IPS-18a (cell line): ENCODE measurements at regions not wholly inside any gene's neighbourhood (a gene's known extent, or its start where the extent isn't known, plus 50 kb on each side); places are given as distances from the start of the nearest gene placed in this dataset.
A peak's percentile ranks its signal among the peaks of the same experiment; 100 is the strongest.

Experiments used
- H3K27ac ChIP-seq: one replicate; pipeline ENCODE4 v1.5.1; 2013; ENCODE audit warnings: low read length
- H3K27me3 ChIP-seq: one replicate; pipeline ENCODE4 v1.6.1; 2013; ENCODE audit warnings: mild to moderate bottlenecking, low read length; ENCODE audit not compliant: control insufficient read depth, insufficient read depth
- H3K36me3 ChIP-seq: one replicate; pipeline ENCODE4 v1.6.1; 2013; ENCODE audit warnings: low read depth, low read length; ENCODE audit not compliant: control insufficient read depth
- H3K4me1 ChIP-seq: one replicate; pipeline ENCODE4 v1.6.1; 2013; ENCODE audit warnings: low read depth, low read length; ENCODE audit not compliant: control insufficient read depth
- H3K4me3 ChIP-seq: one replicate; pipeline ENCODE4 v1.5.1; 2013; ENCODE audit warnings: low read length
- H3K9ac ChIP-seq: one replicate; pipeline ENCODE4 v1.6.1; 2013; ENCODE audit warnings: mild to moderate bottlenecking, low read length, moderate library complexity
- H3K9me3 ChIP-seq: one replicate; pipeline ENCODE4 v1.6.1; 2013; ENCODE audit warnings: low read depth, low read length; ENCODE audit not compliant: control insufficient read depth

DNA sequence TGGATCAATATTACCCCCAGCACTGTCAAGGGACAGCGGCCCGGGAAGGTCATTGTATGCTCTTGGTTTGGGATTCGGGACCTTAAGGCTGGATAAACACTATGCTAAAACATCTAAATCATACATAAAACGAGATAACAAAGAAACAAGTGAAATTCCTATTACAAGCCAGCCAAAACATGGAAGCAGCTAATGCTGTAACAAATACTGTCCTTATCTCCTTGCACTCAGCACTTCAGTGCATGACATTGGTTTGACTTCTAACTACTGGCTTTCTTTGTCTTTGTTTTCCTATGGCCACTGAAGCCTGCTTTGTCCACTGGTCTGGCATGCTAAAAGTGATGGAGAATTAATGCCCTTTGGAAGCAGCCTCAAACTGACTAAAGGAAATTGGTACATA, 516.4 kb upstream of the DPH6 start:
- H3K4me1 ChIP-seq, result no peaks in the 10 kb centered on the region
- no peaks in the 10 kb centered on the region for H3K27me3 ChIP-seq
- H3K4me3 ChIP-seq, result no peak overlapping the region
- H3K9me3 ChIP-seq, result no peaks in the 10 kb centered on the region
- H3K36me3 ChIP-seq, result no peaks in the 10 kb centered on the region
- no peak overlapping the region for H3K27ac ChIP-seq
- no peak overlapping the region for H3K9ac ChIP-seq

DNA sequence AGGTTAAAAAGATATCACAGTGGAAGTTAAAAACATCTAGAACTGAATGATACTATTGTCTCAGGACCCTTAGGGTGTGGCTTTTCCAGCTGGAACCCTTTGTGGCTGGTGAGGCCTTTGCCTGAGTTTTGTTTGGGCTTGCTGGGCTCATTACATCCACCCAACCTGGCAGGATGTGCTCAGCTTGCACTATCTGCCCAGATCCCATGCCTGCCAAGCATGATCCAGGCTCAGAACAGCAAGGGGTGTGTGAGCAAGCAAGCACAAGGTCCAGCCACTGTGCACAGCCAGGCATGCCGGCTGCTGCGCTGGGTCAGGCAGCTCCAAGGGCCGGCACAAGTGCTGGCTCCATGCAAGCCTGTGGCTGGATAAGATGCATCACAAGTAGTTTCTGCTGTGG, 512.7 kb upstream of the CDIN1 start:
- H3K9ac ChIP-seq, result no peak overlapping the region

DNA sequence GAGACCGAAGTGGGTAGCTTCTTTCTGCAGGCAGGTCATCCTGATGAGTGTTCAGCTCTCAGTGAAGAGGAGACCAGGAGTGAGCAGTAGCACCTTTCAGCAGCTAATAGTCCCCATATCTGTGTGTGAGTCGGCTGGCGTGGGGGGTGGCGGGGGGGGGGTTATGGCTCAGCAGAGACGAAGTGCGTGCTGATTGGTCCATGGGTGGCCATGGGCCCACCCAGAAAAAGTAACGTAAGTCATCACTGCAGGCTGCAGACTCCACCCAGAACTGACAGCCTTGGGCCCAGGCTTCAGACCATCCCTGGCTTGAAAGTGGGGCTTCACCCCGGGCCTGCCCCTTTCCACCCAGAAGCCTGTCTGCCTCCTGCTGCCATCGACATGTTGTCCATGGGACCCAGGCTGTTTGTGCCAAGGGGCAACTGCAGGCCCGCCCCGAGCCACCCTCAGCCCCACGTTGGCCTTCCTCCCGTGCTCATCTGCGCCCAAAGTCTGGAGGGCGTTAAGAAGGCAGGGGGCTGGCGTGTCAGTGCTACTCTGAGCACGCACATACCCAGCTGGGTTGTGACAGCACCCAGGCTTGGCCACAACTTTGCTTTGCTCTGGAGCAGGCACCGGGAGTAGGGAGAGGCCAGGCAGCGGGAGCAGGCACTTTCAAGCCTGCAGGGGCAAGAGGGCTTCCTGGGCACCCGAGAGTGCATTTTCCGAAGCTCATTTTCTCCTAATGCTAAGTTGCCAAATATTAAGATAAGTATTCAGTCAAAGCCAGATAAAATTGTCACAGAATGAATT, 511.7 kb upstream of the CDIN1 start:
- Histone ChIP-seq H3K36me3 (no peaks in the 10 kb centered on the region), H3K27ac (no peak overlapping the region), H3K27me3 (no peaks in the 10 kb centered on the region), H3K9me3 (no peaks in the 10 kb centered on the region), H3K9ac (no peak overlapping the region), H3K4me3 (no peak overlapping the region), H3K4me1 (no peaks in the 10 kb centered on the region)

More for the DNA sequence above, 512.7 kb upstream of the CDIN1 start:
- H3K4me3 ChIP-seq, result no peak overlapping the region
- no peaks in the 10 kb centered on the region for H3K36me3 ChIP-seq
- H3K9me3 ChIP-seq, result no peaks in the 10 kb centered on the region
- H3K27ac ChIP-seq, result no peak overlapping the region
- no peaks in the 10 kb centered on the region for H3K27me3 ChIP-seq
- no peaks in the 10 kb centered on the region for H3K4me1 ChIP-seq

DNA sequence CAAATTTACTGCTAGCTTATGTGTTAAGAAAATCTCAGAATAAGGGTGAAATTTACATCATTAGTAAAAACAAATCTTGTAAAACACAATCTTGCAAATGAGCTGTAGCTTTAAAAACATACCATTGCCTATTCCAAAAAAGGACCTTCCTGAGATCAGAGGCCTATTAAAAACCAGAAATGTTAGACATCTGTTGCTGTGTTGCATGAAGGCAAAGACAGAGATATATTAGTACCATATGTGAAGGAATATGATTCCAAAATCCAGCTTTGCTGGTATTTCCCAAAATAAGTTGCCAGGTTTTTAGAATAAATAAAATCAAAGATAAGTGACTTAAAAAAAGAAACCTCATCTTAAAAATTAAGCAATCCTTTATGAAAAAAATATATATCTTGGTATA, 504.1 kb upstream of the CDIN1 start:
- no peak overlapping the region for H3K9ac ChIP-seq
- no peaks in the 10 kb centered on the region for H3K9me3 ChIP-seq
- no peaks in the 10 kb centered on the region for H3K4me1 ChIP-seq
- no peaks in the 10 kb centered on the region for H3K27me3 ChIP-seq
- no peak overlapping the region for H3K27ac ChIP-seq
- H3K4me3 ChIP-seq, result no peak overlapping the region
- H3K36me3 ChIP-seq, result no peaks in the 10 kb centered on the region

DNA sequence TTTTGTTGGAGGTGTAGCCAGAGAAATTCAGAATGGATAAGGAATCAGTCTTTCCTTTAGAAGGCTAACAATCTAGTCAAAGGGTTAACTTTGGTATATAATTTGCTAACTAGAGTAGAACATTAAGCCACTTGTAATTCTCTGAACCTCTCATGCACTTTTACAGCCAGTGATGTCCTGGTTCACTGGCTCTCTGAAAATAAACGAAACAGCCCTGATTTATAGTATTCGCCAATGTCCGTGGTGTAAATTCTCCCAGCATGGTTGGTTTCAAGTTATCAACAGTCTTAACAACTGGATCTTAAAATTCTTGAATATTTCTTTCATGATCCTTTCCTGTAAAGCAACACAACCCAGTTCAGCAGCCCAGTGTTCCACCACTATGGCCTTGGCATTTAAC, 500.4 kb upstream of the CDIN1 start:
- Histone ChIP-seq H3K36me3 (no peaks in the 10 kb centered on the region), H3K4me3 (no peak overlapping the region), H3K4me1 (no peaks in the 10 kb centered on the region), H3K9me3 (peaks cover 12% of the 10 kb centered on the region), H3K27ac (no peak overlapping the region), H3K27me3 (no peaks in the 10 kb centered on the region), H3K9ac (no peak overlapping the region)

DNA sequence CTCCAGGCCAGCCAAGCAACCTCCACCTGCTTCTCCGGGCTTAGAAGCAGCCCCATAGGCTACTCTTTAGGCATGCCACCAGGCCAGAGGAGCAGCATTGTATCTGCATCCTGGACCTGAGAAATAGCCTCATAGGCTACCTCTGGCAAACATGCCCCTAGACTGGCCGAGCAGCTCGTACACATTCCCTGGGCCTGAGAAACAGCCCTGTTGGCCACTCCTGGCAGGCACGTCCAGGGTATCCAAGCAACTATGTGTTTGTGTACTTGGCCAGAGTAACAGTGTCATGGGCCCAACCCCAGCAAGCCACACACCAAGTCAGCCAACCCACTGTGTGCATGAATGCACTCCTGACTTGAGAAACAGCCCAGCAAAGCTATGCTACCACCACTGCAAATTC, 498.7 kb upstream of the CDIN1 start:
- Histone ChIP-seq H3K4me3 (no peak overlapping the region), H3K9ac (no peak overlapping the region), H3K4me1 (no peaks in the 10 kb centered on the region), H3K27me3 (no peaks in the 10 kb centered on the region), H3K27ac (no peak overlapping the region), H3K9me3 (peaks cover 12% of the 10 kb centered on the region), H3K36me3 (no peaks in the 10 kb centered on the region)

DNA sequence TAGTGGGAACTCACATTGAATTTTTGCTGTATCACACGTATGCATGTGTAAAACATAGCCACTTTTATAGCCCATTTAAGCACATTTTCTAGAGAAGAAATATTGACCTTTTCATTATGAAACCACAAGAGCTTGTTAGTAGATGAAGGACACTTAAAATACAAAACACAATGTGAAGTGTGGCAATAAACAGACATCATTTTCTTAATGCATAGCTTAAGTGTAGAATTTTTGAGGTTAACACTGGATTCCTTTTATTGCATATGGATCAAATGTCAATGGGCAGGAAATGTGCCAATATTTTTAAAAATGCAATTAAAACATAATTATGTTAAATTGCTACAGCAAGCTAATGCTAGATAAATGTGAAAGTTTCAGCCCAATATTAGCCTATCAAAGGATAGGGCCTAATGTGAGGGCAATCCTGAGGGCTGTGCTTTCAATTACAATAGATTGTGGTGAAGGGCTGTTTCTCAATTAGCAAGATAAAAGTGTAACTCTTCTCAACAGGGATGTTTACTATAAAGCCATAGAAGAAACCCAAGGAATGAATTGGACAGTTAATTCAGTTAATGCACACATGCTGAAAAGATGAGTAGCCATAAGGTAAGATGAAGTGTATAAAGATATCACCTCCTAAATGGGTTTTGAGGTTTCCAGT, 489.0 kb upstream of the CDIN1 start:
- Histone ChIP-seq H3K4me1 (peaks cover 21% of the 10 kb centered on the region), H3K27ac (peak overlapping the region; percentile 15), H3K36me3 (no peaks in the 10 kb centered on the region), H3K4me3 (peak overlapping the region; percentile 16), H3K27me3 (no peaks in the 10 kb centered on the region), H3K9ac (no peak overlapping the region), H3K9me3 (no peaks in the 10 kb centered on the region)

DNA sequence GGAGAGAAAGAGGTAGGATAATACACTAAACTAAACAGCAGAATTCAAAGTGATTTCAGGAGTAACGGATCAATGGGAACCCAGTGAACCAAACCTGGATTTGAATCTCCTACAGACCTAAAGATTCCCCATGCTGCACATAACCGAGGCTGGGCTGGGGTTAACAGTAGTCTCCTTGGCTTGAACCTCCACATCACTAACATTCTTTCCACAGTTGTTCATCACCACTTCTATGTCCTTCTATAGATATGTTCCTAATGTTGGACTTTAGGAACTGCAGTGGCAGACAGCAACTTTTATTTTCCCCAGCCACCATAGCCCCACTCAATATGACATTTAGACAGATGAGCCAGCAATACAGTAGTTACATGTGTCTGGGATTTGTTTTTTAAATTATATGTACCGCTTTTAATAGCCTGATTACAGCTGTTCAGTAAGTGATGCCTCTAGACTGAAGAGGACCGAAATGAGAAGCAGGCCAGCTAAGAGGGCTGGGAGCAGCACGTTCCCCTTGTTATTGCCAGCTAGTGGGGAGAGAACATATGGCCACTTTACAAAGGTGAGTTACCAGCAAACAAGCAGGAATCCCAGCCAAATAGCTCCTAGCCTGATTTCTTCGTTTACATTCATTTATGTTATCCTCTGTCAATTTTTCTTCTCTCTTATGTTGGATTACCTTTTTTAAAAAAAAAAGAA, 472.6 kb upstream of the CDIN1 start:
- no peak overlapping the region for H3K27ac ChIP-seq
- no peak overlapping the region for H3K4me3 ChIP-seq
- H3K9ac ChIP-seq, result no peak overlapping the region
- no peaks in the 10 kb centered on the region for H3K27me3 ChIP-seq
- no peaks in the 10 kb centered on the region for H3K9me3 ChIP-seq
- H3K36me3 ChIP-seq, result no peaks in the 10 kb centered on the region
- peaks cover 3% of the 10 kb centered on the region for H3K4me1 ChIP-seq

DNA sequence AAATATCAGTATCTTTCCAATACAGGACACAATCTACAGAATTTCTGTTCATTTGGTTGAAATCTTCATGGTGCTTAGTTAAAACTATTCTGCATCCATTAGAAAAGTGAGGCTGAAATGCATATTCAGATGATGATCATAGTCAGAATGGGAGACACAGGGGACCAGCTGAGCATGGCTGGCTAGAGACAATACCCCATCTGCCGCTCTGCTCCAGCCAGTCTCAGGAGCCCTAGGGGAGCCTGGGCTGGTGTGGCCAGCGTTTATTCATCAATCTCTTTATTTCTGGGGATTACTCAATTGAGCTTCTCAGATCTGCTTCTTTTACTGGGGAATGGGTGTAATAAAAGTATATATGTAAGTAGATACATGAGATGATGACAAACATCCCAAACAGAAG, 470.9 kb upstream of the CDIN1 start:
- Histone ChIP-seq H3K9ac (no peak overlapping the region), H3K4me1 (peaks cover 3% of the 10 kb centered on the region), H3K9me3 (no peaks in the 10 kb centered on the region), H3K4me3 (no peak overlapping the region), H3K36me3 (no peaks in the 10 kb centered on the region), H3K27ac (no peak overlapping the region), H3K27me3 (no peaks in the 10 kb centered on the region)

DNA sequence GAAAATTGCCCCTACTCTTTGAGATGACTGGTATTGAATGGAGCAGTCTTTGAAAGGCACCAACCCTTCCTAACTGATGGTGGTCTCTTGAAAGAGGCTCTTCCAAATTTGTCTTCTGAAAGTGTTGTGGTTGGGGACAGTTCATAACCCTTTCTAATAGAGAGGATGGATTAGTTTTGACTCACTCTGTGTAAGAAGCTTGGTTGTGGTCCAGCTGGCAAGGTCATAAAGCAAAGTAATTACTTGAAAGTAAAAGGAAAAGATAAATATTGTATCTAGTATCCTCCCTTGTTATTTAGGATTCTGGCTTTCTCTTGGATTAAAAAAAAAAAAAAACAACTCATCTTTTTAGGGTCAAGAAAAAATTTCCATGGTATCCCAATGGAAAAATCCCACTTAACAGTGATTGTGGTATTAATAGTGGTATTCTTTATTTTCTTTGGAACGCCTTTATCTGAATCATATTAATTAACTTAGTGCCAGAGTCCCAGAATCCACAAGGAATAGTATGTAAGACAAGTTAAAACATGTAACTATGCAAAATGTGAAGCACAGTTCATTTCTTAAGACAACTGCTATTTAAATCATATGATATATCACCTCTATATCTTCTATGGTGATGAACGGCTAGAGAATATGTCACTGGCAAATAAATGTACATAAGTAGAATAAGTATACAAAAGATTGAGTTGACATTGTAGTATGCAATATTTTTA, 469.3 kb upstream of the CDIN1 start:
- H3K4me1 ChIP-seq, result peaks cover 3% of the 10 kb centered on the region
- H3K9ac ChIP-seq, result no peak overlapping the region
- no peak overlapping the region for H3K27ac ChIP-seq
- H3K27me3 ChIP-seq, result no peaks in the 10 kb centered on the region
- H3K9me3 ChIP-seq, result no peaks in the 10 kb centered on the region
- no peak overlapping the region for H3K4me3 ChIP-seq
- H3K36me3 ChIP-seq, result no peaks in the 10 kb centered on the region

DNA sequence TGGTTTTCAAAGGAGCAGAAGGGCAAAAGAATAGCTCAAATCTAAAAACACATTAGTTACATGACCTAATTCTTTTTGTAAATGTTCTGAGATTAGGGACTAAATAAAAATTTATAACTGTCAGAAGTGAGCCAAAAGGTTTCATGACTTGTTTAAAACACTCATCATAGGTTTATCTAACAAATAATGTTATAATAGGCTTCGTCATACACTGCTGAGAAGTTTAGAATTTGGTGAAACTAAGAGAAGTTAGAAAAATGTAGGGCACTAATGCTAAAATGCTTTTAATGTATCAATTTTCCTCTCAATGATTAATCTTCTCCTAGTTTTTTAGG, 468.8 kb upstream of the CDIN1 start:
- no peak overlapping the region for H3K4me3 ChIP-seq
- no peaks in the 10 kb centered on the region for H3K9me3 ChIP-seq
- no peak overlapping the region for H3K9ac ChIP-seq
- H3K36me3 ChIP-seq, result no peaks in the 10 kb centered on the region
- H3K4me1 ChIP-seq, result peaks cover 3% of the 10 kb centered on the region
- H3K27ac ChIP-seq, result no peak overlapping the region
- no peaks in the 10 kb centered on the region for H3K27me3 ChIP-seq
